ENCODE measurements at regions not wholly inside any gene's neighbourhood (a gene's known extent, or its start where the extent isn't known, plus 50 kb on each side); places are given as distances from the start of the nearest gene placed in this dataset.

- Histone ChIP-seq H3K9me3 (ENCODE audit: control insufficient read depth, insufficient read depth, low read depth, low read length) (no peaks in the 10 kb centered on the region), H3K27me3 (ENCODE audit: control insufficient read depth, insufficient read depth, low read length) (no peaks in the 10 kb centered on the region), H3K27ac (ENCODE audit: low read length) (no peak overlapping the region), H3K4me1 (ENCODE audit: control insufficient read depth, insufficient read depth, low read length) (no peaks in the 10 kb centered on the region), H3K36me3 (ENCODE audit: control insufficient read depth, insufficient read depth, low read length) (no peaks in the 10 kb centered on the region), H3K4me3 (ENCODE audit: low read depth in 2 of 2, low read length in 2 of 2) (no peak overlapping the region)
- BruUV-seq (replicated peaks) = no TSS peak
- intact Hi-C loops (cut with micrococcal nuclease; ENCODE audit: unreplicated experiment) (no loop called here), in situ Hi-C loops (cut with HindIII; ENCODE audit: low pct_unique_long_range_greater_than_20kb, low sequenced_read_pairs) (no loop called here)
- TF ChIP-seq POLR2AphosphoS5 (IDR thresholded peaks at IDR 0.05; ENCODE audit: low read depth, low read length) = no peak
- no peak for TF ChIP-seq SIN3A (IDR thresholded peaks at IDR 0.05; ENCODE audit: borderline replicate concordance, insufficient read depth, low read depth, low read length)
- TF ChIP-seq REST (IDR thresholded peaks at IDR 0.05; ENCODE audit: insufficient read depth in 1 of 2, low read depth in 2 of 2, low read length in 1 of 2) = no peak
- no peak for TF ChIP-seq CTCF (IDR thresholded peaks at IDR 0.05)
- no peak for TF ChIP-seq TCF7L2 (IDR thresholded peaks at IDR 0.05; ENCODE audit: low read depth, low read length)
- POLR2A ChIA-PET = no interaction called here
- CTCF ChIA-PET = no interaction called here
- DNase-seq (ENCODE audit: low read depth, low spot score) (no peak), ATAC-seq (no peak)
These were observed 769.9 kb upstream of the ROBO1 start for GRCh38 chr3:80537680-80538079.

DNA sequence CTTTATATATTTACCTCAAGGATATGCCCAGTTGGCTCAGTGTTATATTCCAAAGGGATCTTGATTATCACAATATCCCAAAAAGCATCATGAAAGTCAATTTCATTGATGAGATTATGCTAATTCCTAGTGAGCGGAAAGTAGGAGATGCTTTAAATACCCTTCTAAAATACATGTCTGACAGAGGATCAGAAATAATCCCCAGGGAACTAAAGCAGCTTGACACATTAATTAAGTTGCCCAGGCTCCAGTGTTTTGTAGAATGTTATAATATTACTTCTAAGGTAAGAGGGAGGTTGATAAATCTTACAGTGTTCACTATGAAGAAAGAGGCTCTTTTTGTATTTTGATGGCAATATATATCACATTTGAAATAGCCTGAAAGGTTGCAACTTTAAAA, 767.5 kb upstream of the ROBO1 start:
- POLR2A ChIA-PET = no interaction called here
- Histone ChIP-seq H3K27me3 (ENCODE audit: control insufficient read depth, insufficient read depth, low read length) (no peaks in the 10 kb centered on the region), H3K27ac (ENCODE audit: low read length) (no peak overlapping the region), H3K4me3 (ENCODE audit: low read depth in 2 of 2, low read length in 2 of 2) (no peak overlapping the region), H3K36me3 (ENCODE audit: control insufficient read depth, insufficient read depth, low read length) (no peaks in the 10 kb centered on the region), H3K9me3 (ENCODE audit: control insufficient read depth, insufficient read depth, low read depth, low read length) (no peaks in the 10 kb centered on the region), H3K4me1 (ENCODE audit: control insufficient read depth, insufficient read depth, low read length) (no peaks in the 10 kb centered on the region)
- ATAC-seq (no peak), DNase-seq (ENCODE audit: low read depth, low spot score) (no peak)
- intact Hi-C loops (cut with micrococcal nuclease; ENCODE audit: unreplicated experiment) = no loop called here
- TF ChIP-seq CTCF (IDR thresholded peaks at IDR 0.05) (no peak), POLR2AphosphoS5 (IDR thresholded peaks at IDR 0.05; ENCODE audit: low read depth, low read length) (no peak), TCF7L2 (IDR thresholded peaks at IDR 0.05; ENCODE audit: low read depth, low read length) (no peak)
- BruUV-seq (replicated peaks) = no TSS peak
- in situ Hi-C loops (cut with HindIII; ENCODE audit: low pct_unique_long_range_greater_than_20kb, low sequenced_read_pairs) = no loop called here
- CTCF ChIA-PET = no interaction called here

DNA sequence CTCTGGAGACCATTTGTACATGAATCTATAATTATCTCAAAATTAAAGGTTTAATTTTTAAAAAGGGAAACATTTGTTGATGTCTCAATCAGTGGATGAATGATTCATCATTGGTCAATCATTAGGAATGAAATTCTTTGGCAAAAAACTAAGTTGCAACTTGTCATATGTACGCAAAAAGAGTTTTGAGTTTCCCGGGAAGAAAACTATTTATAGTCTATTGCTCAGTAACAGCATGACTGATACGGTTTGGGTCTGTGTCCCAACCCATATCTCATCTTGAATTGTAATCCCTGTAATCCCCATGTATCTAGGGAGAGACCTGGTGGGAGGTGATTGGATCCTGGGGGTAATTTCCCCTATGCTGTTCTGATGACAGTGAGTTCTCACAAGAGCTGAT, 765.8 kb upstream of the ROBO1 start:
- intact Hi-C loops (cut with micrococcal nuclease; ENCODE audit: unreplicated experiment) (no loop called here), in situ Hi-C loops (cut with HindIII; ENCODE audit: low pct_unique_long_range_greater_than_20kb, low sequenced_read_pairs) (no loop called here)
- BruUV-seq (replicated peaks) = no TSS peak
- ATAC-seq (no peak), DNase-seq (ENCODE audit: low read depth, low spot score) (no peak)
- Histone ChIP-seq H3K27ac (ENCODE audit: low read length) (no peak overlapping the region), H3K9me3 (ENCODE audit: control insufficient read depth, insufficient read depth, low read depth, low read length) (no peaks in the 10 kb centered on the region), H3K4me1 (ENCODE audit: control insufficient read depth, insufficient read depth, low read length) (no peaks in the 10 kb centered on the region), H3K4me3 (ENCODE audit: low read depth in 2 of 2, low read length in 2 of 2) (no peak overlapping the region), H3K36me3 (ENCODE audit: control insufficient read depth, insufficient read depth, low read length) (no peaks in the 10 kb centered on the region), H3K27me3 (ENCODE audit: control insufficient read depth, insufficient read depth, low read length) (no peaks in the 10 kb centered on the region)
- ChIA-PET CTCF (no interaction called here), POLR2A (no interaction called here)
- TF ChIP-seq SIN3A (IDR thresholded peaks at IDR 0.05; ENCODE audit: borderline replicate concordance, insufficient read depth, low read depth, low read length) (no peak), REST (IDR thresholded peaks at IDR 0.05; ENCODE audit: insufficient read depth in 1 of 2, low read depth in 2 of 2, low read length in 1 of 2) (no peak), POLR2AphosphoS5 (IDR thresholded peaks at IDR 0.05; ENCODE audit: low read depth, low read length) (no peak), CTCF (IDR thresholded peaks at IDR 0.05) (no peak), TCF7L2 (IDR thresholded peaks at IDR 0.05; ENCODE audit: low read depth, low read length) (no peak)

Measured in Panc1 (cell line).